GM18909 (cell line): ENCODE measurements at regions not wholly inside any gene's neighbourhood (a gene's known extent, or its start where the extent isn't known, plus 50 kb on each side); places are given as distances from the start of the nearest gene placed in this dataset.

Source experiments
- ATAC-seq: cut with Tn5 transposase; IDR thresholded peaks from one replicate; pipeline ENCODE4 v1.9.1; 2021; ENCODE audit warnings: mild to moderate bottlenecking; ENCODE audit not compliant: unreplicated experiment, poor library complexity

DNA sequence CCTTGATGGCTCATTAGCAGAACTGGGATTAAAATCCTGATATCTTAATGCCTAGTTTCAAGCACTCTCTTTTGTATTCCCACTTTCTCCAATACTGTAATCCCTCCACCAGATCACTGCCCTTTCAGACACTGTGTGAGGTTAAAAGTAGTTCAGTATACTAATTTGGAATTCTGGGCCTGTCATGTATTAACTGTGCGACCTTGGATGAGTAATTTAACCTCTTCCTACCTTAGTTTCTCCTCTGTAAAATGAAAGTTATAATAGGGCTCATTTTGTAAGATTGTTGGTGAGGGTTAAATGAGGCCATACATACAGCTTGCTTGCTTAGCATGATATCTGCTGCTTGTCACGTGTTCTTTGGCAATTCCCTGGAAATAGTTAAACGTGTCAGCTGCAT lies 207.3 kb upstream of the HS3ST1 start:
- no peak for ATAC-seq

DNA sequence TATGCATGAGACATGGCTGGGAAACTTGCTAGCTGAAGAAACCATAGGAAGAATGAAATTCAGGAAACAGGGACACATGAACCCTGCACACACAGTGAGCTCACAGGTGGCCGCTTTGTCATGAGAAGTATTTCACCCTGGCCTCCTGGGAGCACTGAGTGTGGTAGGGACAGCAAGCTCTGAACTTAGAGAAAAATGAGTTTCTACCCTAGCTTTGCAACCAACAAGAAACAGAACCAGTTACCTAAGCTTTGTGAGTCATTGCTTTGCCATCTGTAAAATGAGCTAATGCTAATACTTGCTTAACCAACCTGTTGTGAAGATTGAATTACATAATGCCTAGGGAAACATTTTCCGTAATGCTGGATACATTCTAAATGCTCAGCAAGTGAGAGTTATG lies 206.6 kb upstream of the HS3ST1 start:
- no peak for ATAC-seq

DNA sequence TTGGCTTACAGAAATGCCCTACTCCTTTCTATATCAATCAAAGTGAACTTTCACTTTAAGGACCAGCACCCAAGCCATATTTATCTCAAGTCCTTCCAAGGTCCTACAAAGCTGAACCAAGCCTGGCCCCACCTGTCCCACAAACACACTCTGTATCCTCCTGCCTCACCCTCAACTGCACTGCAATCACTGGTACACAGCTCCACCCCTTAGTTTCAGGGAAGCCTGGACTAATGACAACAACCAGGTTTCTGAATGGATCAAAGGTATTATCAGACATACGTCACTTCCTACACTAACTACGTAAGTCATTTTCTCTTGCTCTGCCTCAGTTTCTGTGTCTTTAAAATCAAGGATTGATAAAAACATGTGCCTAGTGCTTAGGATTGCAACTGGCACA lies 205.6 kb upstream of the HS3ST1 start:
- no peak for ATAC-seq

DNA sequence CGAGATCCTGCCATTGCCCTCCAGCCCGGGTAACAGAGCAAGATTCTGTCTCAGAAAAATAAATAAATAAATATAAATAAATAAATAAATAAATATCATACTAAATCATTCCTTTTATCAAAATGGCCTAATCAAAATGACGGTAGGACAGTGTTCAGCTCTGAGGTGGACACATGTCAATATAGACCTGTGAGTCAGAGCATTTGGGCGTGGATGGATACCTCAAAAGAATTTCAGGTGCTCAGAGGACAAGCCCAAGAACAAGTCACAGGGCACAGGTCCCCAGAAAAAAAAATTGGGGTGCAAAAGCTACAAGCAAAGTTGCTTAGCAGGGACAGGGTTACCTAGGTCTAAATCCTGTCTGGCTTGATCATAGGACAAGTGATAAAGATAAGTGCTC lies 204.7 kb upstream of the HS3ST1 start:
- ATAC-seq: no peak

DNA sequence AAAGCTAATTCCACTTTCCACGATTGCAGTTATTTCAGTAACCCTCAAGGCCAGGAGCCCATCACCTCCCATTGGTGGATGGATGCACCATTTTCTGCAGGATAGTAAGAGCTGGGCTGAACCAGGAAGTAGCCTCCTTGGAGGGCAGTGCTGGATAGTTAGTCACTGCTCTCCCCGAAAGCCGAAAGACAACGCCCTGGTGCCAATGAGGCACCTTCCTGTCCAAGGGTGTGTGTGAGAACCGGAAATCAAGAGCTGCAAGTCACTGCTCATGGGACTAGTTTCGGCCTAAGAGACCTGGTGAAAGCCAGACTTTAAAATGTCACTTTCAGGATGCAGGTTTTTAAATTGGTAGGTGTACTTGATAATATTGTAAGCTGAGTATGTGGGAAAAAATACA lies 203.8 kb upstream of the HS3ST1 start:
- no peak for ATAC-seq

DNA sequence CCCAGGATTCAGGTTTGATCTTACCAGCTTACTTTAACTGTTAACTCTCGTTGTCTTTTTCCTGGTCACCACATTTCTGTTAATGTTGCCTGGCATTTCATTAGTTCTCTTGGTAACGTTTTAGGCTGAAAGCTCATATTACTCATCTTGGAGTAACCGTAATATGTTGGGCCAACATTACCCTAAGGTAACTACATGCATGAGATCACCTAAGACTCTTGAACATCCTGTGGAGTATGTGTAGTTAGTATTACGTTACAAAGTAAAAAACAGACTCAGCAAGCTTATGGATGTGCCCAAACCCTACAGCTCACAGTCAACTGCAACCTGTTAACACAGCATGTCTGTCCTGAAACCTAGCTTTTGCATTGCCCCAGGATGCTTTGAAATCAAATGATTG lies 203.3 kb upstream of the HS3ST1 start:
- ATAC-seq: no peak

DNA sequence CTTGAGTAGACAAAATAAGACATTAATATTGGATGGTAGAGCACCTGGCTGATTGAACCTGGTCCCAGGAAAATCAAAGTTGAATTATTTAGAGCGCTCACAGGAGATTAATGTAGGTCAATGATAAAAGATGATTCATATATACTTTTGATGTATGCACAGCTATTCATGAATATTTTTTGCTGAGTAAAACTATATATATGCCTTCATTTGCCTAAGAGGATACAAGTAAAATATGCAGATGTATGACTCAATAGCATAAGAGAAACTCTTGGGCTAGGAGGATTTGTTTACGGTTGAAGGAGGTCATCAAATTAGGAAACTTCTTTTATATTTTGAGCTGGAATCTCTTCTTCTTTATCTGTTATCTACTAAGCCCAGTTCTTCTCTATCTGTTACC lies 202.7 kb upstream of the HS3ST1 start:
- ATAC-seq: no peak

DNA sequence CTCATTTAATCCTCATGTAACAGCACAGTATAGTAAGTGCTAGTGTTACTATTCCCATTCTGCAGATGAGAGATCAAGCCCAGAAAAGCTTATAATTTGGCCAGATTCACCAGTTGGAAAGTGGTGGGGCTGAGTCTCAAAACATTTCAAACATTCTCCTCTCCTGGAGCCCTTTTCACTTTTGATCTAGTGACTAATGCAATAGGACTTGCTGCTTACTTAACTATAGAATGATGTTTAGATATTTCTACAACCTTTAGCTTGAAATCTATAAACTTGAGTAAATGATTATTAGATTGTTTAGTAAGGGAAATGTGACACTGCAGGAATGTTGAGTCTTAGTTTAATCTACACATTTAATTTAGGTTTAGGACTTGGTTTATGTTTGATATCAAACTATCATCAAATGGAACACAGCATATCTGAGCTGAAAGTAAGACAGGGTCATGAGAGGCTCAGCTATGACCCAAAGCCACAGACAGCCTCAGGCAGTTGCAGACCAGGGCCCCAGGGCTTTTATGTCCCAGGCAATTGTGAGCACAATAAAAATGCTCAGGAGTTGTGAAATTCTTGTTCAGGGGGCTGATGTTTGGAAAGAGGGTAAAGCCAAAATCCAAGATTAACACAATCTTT lies 199.5 kb upstream of the HS3ST1 start:
- ATAC-seq: no peak

DNA sequence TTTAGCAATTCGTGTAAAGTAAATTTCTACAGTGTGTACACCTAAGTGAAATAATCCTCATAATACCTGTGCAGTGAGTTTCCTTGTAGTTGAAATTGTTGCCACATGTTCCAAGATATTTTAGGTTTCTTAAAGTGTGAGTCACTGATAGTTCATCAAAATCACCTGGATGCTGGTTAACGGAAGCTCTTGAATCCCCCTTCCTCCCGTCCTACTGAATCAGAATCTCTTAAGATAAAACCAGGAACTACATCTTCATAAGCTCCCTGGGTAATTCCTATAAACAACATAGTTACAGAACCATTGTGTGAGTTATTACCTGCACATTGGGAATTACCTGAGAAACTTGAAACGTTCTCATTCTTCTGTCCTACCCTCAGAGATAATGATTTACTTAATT lies 197.4 kb upstream of the HS3ST1 start:
- no peak for ATAC-seq

DNA sequence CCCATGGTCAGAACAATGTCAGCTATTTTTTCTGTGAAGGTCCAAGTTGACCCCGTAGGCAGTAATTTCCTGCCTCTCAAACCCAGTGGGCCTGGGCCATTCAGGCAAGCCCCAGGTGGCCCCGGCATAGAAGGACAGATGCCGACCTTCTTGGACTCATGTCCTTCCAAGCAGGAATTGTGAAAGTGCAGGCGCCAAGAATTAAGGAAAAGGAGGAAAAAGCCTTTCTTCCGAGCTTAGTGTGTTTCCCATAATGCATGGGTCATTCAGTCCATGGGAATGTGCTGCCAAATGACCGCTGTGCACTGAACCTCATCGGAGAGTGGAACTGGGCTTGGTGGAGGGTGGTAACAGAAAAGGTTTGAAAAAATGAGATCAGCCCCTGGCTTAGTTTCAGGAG lies 196.5 kb upstream of the HS3ST1 start:
- ATAC-seq: no peak

DNA sequence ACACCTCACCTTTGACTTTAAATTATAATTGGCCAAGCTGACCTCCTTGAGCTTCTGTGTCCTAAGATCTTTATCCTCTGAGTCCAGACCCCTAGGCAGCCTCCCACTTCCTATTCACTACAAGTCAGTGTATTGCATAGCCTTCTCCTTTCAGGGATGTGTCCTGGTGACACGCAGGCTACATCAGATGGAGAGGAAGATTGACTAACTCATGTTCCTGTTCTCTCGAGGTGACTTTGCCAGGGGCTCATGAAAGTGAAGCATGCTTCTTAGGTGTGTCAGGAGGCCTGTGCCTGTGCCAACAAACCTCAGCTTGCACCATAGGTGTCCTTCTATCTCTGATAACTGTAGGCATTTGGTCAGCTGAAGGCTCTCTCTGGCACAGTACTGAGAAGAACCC lies 195.7 kb upstream of the HS3ST1 start:
- no peak for ATAC-seq

DNA sequence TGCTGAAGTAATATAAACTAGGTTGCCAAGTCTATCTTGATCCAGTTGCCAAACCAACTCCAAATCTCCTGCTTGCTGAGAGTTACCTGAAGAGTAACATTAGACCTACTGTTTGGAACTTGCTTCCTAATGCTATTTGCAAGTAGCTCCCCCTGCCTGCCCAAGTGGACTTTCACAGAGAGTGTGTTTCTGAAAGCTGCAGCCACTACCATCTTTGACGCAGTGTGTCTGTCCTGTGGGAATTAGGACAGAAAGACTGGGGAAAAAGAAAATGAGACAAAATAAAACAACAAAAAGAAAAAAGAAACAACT lies 195.0 kb upstream of the HS3ST1 start:
- ATAC-seq: no peak

DNA sequence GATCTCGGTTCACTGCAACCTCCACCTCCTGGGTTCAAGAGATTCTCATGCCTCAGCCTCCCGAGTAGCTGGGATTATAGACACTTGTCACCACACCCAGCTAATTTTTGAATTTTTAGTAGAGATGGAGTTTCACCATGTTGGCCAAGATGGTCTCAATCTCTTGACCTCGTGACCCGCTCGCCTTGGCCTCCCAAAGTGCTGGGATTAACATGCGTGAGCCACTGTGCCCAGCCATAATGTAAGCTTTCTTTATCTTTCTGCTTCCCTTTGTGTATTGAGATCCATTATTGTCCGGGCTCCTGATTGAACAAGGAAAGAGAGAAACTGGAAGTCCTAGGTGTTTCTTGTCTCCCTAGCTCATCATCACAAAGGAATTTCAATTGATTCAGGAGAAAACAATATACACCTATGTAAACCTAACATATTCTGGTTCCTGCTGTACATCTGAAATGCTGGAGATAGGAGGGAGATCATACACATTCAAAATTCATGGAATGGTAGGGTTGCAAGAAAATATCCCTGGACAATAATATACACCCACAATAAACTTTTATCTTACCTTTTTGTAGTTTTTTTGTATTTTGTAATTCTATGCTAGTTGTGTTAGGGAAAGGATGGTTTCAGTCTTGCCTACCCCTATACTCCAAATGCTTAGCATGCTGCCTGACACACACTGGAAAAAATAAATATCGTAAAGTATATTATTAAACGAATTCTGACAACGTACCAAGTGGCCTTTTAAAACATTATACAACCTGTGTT lies 194.4 kb upstream of the HS3ST1 start:
- ATAC-seq: no peak

DNA sequence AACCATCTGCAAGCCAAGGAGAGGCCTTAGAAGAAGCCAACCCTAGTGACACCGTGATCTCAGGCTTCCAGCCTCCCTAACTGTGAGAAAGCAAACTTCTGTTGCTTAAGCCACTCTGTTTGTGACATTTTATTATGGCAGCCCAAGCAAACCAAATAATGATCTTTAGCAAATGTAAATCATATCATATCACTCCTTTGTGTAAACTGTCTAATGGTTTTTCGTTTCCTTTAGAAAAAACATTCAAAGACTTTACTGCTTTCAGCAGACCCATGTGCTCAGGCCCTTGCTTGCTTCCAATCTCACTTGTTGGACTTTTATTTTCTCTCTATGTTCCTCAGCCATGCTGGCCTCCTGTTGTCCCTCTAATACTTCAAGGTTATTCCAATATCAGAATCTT lies 192.2 kb upstream of the HS3ST1 start:
- ATAC-seq: no peak

DNA sequence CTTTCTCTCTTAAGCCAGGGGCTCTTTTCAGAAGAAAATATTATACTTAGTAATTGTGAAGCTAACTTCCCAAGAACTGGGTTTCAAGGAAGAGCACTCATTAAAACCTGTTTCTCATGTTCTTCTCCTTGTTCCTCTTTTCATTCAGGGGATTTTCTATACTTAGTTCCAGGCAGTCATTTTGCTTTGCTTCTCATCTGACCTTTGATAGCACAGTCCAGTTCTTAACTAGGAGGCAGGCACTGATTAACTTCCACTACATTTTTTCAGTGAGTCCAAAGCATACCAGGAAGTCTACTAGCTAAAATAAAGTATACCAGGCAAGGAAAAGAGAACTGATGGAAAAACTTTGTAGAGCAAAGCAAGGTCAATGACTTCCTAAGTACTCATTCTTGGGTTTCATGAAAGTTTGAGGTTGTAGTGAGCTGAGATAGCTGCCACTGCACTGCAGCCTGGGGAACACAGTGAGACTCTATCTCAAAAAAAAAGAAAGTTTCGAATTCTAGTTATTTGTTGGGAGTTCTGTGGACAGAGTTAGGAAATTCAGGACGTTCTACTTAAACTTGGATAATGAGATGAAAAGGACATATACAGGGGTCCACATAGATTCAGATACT lies 190.1 kb upstream of the HS3ST1 start:
- no peak for ATAC-seq

DNA sequence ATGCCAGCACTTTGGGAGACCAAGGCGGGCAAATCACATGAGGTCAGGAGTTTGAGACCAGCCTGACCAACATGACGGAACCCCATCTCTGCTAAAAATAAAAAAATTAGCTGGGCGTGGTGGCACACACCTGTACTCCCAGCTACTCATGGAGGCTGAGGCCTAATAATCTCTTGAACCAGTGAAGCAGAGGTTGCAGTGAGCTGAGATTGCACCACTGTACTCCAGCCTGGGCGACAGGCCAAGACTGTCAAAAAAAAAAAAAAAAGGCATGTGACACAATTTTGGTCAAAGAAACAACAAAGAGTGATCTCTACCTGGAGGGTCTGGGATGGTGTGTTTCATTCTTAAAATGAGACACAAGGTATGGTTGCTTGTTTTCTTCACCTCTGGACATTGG lies 188.2 kb upstream of the HS3ST1 start:
- ATAC-seq: no peak

DNA sequence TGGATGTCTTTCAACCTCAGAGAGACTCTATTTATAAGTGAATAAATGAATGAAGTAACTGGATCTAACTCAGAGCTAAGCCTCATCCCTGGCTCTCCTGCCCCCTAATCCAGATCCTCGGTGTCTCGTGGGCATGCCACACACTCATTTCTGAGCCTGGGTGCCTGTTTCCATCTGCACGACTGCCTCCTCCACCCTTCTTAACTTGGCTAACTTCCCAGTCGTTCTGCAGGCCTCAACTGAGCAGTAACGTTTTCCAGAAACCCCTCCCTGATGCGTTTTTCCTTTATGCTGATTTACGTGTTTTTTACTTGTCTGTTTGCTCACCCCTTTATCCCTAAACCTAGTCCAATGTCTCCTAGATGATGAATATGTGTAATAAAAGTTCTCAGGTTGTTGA lies 186.9 kb upstream of the HS3ST1 start:
- ATAC-seq: no peak

DNA sequence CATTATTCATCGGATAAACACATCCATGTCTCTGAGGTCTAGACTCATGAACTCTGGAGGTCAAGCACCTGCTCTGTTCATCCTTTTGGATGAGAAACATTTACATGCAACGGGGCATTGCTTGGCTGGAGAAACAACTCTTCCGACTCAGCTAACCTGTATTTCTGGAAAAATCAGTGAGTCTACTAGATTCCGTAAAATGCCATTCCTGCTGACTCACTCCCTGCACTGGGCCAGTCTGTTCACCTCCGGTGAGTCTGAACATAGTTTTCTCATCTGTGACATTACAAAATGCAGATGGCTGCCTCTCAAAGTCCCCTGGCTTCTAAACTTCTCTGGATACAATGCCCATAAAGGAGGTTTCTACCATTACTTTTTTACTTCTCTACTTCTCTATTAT lies 185.7 kb upstream of the HS3ST1 start:
- ATAC-seq: no peak

DNA sequence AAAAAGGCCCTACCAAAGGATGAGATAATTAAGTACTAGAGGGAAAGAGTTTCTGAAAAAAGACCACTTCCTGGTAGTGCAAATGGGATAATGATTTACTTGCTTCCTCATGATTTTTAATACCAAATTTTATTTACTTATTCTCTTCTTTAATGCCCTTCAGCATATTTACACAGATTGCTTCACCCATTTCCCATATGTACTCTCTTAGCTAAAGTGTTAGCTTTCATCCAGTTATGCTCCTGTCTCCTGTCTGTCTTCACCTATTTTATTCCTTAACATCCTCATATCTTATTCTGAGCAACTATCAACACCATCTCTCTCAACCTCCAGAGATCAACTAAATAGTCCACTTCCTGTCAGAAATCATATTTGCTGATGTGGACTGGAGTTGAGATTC lies 183.2 kb upstream of the HS3ST1 start:
- no peak for ATAC-seq

DNA sequence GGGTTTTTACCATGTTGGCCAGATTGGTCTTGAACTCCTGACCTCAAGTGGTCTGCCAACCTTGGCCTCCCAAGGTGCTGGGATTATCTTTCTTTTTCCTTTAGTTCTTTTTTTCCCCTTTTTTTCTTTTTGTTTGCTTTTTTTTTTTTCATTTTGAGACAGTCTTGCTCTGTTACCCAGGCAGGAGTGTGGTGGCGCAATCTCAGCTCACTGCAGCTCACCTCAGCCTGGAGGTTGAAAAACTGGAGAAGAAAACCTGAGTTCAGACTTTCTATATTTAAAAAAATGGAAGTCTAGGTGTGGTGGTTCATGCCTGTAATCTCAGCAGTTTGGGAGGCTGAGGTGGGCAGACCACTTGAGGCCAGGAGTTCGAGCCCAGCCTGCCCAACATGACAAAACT lies 181.1 kb upstream of the HS3ST1 start:
- ATAC-seq: no peak

DNA sequence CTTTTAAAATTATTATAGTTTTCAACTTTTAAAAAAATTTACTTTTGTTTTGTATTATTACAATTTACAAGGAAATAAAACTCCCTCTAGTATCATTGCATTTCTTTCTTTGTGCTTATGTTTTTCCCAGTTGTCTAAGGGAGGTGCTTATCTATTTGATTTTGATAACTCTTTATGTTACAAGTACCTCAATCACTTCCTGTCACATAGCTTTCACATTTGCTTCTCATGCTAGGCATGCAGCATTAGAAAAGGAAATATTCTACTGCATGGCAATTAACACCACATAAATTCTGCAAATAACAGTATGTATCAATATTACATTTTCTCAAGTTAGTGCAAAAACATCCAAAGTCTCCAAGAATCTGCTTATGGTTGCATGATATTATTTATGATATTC lies 180.3 kb upstream of the HS3ST1 start:
- no peak for ATAC-seq

DNA sequence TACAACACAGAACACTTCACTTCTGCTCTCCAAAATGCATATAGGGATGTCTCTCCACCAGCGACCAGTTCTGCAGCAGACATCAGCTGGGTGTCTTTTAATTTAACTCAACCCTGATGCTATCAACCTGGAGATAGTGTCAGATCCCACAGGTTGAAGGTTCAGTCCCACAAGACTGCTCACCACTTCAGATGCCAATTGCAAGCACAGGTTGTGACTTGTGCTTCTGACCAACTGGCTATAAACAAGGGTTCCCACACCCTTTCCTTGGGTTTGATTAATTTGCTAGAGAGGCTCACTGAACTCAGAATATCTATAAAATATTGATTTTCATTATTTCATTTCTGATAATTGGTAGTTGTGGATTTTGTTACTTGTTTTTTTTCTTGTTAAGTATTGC lies 177.4 kb upstream of the HS3ST1 start:
- no peak for ATAC-seq
